G401.6 (cell line): ENCODE measurements at regions not wholly inside any gene's neighbourhood (a gene's known extent, or its start where the extent isn't known, plus 50 kb on each side); places are given as distances from the start of the nearest gene placed in this dataset.

Source experiments
- FAIRE-seq: peaks from 2 replicates; lab custom pipeline; 2012; peaks lifted over from hg19 to GRCh38; lab: Jason Lieb, UNC

DNA sequence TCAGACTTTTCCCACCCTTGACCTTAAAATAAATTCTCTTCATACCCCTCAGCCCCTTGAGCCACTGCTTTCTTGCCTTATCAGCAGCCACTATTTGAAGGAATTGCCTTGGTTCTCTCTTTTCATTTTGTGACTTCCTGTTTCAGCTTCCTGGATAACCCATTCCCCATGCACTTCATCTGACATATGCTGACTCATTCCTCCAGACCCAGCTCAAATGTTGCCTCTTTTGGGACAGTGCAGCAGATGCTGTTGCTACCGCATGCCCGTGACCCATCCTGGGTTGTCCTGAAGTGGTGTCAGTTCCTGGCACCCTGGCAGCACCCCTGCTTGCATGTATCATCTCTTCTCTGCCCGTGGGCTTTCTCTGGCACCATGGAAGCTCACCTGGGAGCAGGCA lies 496.1 kb downstream of the PTPRU start:
- FAIRE-seq = no peak

- no peak for FAIRE-seq
These were observed 494.3 kb downstream of the PTPRU start for GRCh38 chr1:29730623-29731022.

DNA sequence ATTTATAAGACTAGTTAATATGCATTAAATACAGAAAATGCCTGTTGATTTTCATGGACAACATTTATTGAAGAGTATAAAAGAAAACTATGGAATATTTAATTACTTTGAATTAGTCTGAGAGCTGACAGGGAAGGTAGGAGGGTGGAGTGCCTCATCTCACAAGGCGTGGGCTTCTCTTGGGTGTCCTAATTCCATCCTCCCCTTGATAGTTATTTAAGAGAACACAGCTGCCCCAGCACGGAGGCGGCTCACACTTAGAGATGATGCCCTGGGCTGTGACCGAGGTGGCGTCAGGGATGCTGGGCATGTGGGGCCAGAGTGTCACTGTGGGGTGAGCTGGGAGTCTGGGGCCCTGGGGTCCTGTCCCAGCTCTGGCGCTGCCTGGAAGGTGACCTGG lies 493.0 kb downstream of the PTPRU start:
- no peak for FAIRE-seq

DNA sequence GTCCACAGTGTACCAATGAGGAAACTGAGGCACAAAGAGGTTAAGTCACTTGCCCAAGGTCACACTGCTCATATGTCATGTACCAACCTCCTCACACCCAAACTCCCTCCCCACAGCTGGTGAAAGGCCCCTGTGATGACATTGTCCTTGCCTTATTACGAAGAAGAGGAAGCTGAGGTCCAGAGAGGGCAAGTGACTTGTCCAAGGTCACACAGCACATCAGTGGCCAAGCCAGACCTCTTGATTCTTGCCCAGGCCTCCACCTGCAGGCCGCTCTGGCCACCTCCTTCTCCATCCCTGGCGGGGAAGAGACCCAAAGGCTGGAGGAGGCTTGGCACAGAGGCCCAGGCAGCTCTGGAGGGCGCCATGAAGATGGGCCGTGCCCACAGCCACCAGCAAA lies 492.4 kb downstream of the PTPRU start:
- no peak for FAIRE-seq

- FAIRE-seq = no peak
These were observed 488.9 kb downstream of the PTPRU start for GRCh38 chr1:29725262-29725661.

GRCh38 chr1:29722598-29722997 lies 486.3 kb downstream of the PTPRU start:
- FAIRE-seq = no peak

- FAIRE-seq = no peak
These were observed 482.9 kb downstream of the PTPRU start for GRCh38 chr1:29719253-29719652.

- FAIRE-seq = no peak
These were observed 482.5 kb downstream of the PTPRU start for GRCh38 chr1:29718791-29719190.

DNA sequence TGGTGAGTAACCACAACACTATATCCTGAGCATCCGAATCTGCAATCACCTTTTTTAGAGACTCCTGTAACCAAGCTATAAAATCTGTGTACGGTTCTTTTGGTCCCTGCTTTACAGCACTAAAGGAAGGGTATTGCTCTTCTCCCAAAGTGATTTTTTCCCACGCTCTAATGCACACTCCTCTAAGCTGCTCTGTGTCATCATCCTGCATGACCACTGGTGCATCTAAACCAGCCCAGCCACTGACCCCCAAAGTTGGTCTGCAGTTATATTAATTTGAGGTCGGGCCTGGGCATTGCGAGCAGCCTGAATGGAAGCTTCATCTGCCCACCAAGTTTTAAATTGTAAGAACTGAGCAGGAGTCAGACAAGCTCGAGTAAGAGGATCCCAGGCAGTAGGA lies 480.0 kb downstream of the PTPRU start:
- FAIRE-seq = no peak

DNA sequence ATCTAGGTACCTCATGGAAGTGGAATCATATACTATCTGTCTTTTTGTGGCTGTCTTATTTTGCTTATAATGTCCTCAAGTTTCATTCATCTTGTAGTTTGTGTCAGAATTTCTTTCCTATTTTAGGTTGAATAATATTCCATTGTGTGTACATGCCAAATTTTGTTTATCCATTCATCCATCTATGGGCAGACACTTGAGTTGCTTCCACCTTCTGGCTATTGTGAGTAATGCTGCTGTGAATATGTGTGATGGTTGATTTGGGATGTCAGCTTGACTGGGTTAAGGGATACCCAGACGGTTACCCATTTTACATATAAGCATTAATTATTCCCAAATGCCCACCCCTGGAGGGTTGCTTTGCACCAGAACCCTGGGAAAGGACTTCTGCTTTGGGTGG lies 477.5 kb downstream of the PTPRU start:
- FAIRE-seq = no peak

DNA sequence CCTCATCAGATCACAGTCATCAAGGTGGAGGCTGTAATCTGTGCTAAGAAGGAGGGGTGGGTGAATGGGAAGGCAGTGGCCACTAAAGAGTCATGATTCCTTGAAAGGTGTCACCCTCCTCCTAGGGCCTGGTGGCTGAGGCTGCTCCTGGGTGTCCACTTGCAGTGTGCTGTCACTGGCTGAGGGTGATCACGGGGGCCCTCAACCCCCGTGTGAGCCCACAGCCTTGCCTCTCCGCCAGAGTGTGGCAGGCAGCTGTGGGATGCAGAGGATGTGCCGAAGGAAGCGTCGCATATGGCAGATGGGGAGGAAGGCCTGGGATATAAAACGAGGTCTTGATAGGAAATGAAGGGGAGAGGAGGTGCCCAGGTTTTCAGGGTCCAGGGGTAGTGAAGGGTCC lies 476.5 kb downstream of the PTPRU start:
- no peak for FAIRE-seq

GRCh38 chr1:29712284-29712651 lies 475.9 kb downstream of the PTPRU start:
- no peak for FAIRE-seq

GRCh38 chr1:29711582-29712283 lies 475.4 kb downstream of the PTPRU start:
- FAIRE-seq = no peak

DNA sequence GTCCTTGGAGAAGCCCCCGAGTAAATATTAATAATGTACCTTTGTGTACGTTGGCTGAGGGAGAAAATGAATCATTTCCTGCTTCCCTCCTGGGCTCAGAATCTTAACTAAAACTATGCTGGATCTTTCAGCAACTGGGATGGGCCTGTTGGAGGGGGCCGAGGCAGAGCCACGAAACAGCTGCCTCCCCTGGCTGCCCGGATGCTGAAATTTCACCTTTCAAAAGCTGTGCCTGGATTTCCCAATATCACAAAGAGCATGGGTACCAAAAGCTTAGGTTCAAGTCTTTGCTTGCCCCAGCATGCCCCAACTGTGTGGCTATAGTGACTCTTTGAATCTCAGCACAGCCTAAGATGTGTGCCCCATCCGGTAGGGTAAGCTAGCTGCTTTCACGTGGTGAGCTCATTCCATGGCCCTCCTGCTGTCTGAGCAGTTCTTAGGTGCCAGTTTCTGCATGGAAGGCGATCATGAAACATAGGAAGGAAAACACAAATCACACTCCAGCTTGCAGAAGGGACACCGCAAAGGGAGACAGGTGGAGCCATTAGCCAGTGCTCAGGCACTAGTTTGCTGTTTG lies 473.5 kb downstream of the PTPRU start:
- no peak for FAIRE-seq

GRCh38 chr1:29708796-29709703 lies 472.7 kb downstream of the PTPRU start:
- no peak for FAIRE-seq

DNA sequence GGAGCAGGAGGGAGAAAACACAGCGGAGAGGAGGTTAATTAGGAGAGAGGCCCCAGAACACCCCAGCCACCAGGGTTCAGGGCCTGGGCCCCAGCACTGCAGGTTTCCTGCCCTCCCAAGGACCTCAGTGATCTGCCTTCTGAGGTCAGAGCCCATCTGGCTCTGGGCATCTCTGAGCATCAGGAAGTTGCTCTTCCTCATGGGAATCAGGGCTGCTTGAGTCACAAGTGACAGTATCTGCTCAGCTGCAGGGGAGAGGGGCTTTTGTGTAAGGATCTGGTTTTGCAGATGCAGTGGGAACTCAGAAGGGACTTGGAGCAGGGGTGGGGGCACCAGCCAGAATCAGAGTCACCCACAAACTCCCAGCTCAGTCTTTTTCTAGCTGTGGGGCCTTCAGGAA lies 472.1 kb downstream of the PTPRU start:
- no peak for FAIRE-seq

DNA sequence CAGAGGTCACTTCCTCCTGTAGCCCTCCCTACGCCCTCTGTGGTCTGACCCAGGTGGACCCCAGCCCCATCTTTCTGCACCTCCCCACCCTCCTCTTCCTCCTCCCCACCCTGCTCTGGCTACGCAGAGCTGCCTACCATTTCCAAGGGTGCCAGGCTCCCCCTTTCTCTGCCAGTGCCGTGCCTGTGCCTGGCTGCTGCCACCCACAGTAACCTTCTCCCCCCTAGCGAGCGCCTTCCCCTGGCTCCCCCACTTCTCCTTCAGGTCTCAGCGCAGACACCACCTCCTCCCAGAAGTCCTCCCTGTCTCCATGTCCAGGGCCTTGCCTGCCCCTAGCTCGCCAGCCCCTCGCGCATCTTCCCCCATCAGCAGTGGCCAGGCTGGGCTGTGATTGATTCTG lies 471.5 kb downstream of the PTPRU start:
- no peak for FAIRE-seq

GRCh38 chr1:29706936-29707335 lies 470.6 kb downstream of the PTPRU start:
- no peak for FAIRE-seq

DNA sequence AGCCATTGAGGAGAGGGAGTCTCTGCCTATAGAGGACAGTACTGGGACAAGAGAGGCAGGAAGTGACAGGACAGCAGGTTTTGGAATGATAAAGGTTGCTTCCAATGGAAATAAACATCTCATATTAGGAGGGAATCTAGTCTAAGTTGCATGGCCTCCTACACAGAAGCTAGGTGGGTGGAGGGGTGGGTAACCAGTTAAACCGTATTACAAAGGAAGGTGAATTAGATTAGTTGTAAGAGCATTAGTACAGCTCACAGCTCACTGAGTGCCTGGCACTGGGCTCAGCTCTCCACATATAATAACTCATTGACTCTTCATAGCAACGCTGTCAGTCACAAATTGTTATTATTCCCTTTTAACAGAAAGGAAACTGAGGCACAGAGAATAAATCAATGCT lies 468.1 kb downstream of the PTPRU start:
- FAIRE-seq = no peak

- no peak for FAIRE-seq
These were observed 467.5 kb downstream of the PTPRU start for GRCh38 chr1:29703596-29704370.

DNA sequence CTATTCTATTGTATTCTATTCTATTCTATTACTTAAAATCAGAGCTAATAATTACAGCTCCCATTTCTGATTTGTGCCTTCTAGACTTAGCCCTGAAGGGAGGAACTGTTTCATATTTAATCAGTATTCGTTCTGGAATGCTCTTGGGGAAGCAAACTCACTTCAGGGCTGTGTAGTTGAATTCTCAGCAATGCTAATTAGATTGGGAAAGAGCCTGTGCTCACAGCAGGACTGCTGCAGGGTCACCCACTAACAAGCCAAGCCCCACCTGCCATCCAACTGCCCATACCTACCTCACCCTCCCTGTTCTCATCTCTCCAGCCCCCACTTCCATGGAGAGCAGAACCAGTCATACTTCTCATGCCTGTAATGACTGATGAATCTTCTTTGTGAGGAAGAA lies 464.2 kb downstream of the PTPRU start:
- no peak for FAIRE-seq

DNA sequence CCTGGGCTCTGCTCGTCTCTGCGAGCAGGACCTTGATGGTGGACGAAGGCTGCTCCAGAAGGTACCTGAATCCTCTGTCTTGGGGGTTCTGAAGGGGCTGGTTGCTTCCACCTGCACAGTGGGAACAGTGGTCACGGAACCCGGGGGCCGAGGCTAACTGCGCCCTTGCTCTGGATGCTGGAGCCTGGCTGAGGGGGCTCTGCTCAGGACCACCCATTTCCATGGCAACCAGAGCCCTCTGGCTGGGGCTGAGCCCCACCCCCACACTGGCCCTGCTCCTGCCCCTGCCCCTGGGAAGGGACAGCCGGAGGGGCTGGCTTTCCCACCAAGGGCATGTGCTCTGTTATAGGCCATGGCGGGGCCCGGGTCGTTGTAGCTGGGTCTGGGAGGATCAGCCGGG lies 462.3 kb downstream of the PTPRU start:
- no peak for FAIRE-seq

- FAIRE-seq = no peak
These were observed 461.7 kb downstream of the PTPRU start for GRCh38 chr1:29698033-29698432.
